Stimulated activated CD4-positive, alpha-beta T cell treated with anti-CD3 and anti-CD28 coated beads, Interleukin-4, amount 100 ng/mL, for 4 hours (primary cell): ENCODE measurements at regions not wholly inside any gene's neighbourhood (a gene's known extent, or its start where the extent isn't known, plus 50 kb on each side); places are given as distances from the start of the nearest gene placed in this dataset.
"Not testable (repeated sequence)": the region's sequence is repeated elsewhere in the genome, so short reads cannot be mapped to it uniquely, and the experiment has no call there.

ENCODE experiments used
- DNase-seq, 2 experiments: peaks; one replicate each; pipeline ENCODE4 v3.0.0-alpha.2; 2020

- not testable (repeated sequence) for DNase-seq
These were observed 290.5 kb upstream of the GATB start for GRCh38 chr4:152051332-152051731.

- no peak for DNase-seq
These were observed 289.3 kb upstream of the GATB start for GRCh38 chr4:152050106-152050505.

- DNase-seq = no peak
These were observed 286.6 kb upstream of the GATB start for GRCh38 chr4:152047451-152047850.

- peak in 1 of 2 experiments; percentile 6 for DNase-seq
These were observed 285.2 kb upstream of the GATB start for GRCh38 chr4:152045807-152046571.

GRCh38 chr4:152045449-152045806 is 284.6 kb upstream of the GATB start:
- no peak for DNase-seq

- DNase-seq = no peak
These were observed 283.7 kb upstream of the GATB start for GRCh38 chr4:152044331-152045036.

GRCh38 chr4:152041295-152041694 is 280.5 kb upstream of the GATB start:
- no peak for DNase-seq

GRCh38 chr4:152039691-152040090 is 278.9 kb upstream of the GATB start:
- no peak for DNase-seq

- no peak for DNase-seq
These were observed 278.2 kb upstream of the GATB start for GRCh38 chr4:152039023-152039481.

GRCh38 chr4:152038238-152038637 is 277.4 kb upstream of the GATB start:
- DNase-seq = no peak

- no peak for DNase-seq
These were observed 276.6 kb upstream of the GATB start for GRCh38 chr4:152037435-152037834.

- no peak for DNase-seq
These were observed 272.8 kb upstream of the GATB start for GRCh38 chr4:152033621-152034020.

- no peak for DNase-seq
These were observed 271.9 kb upstream of the GATB start for GRCh38 chr4:152032722-152033131.

- no peak for DNase-seq
These were observed 268.8 kb upstream of the GATB start for GRCh38 chr4:152029631-152030030.

- no peak for DNase-seq
These were observed 267.3 kb upstream of the GATB start for GRCh38 chr4:152028131-152028530.

GRCh38 chr4:152024881-152025280 is 264.1 kb upstream of the GATB start:
- DNase-seq = no peak

- no peak for DNase-seq
These were observed 262.9 kb upstream of the GATB start for GRCh38 chr4:152023674-152024073.

- DNase-seq = no peak
These were observed 261.7 kb upstream of the GATB start for GRCh38 chr4:152022543-152022942.

- no peak for DNase-seq
These were observed 261.1 kb upstream of the GATB start for GRCh38 chr4:152021788-152022438.

- no peak for DNase-seq
These were observed 259.3 kb upstream of the GATB start for GRCh38 chr4:152020073-152020472.

GRCh38 chr4:152016303-152016620 is 255.5 kb upstream of the GATB start:
- no peak for DNase-seq

GRCh38 chr4:152015597-152016302 is 254.9 kb upstream of the GATB start:
- DNase-seq = no peak

GRCh38 chr4:152014280-152014679 is 253.5 kb upstream of the GATB start:
- peak; percentile 30 to 40 for DNase-seq
